ENCODE measurements at regions not wholly inside any gene's neighbourhood (a gene's known extent, or its start where the extent isn't known, plus 50 kb on each side); places are given as distances from the start of the nearest gene placed in this dataset.
A peak's percentile ranks its signal among the peaks of the same experiment; 100 is the strongest.

DNA sequence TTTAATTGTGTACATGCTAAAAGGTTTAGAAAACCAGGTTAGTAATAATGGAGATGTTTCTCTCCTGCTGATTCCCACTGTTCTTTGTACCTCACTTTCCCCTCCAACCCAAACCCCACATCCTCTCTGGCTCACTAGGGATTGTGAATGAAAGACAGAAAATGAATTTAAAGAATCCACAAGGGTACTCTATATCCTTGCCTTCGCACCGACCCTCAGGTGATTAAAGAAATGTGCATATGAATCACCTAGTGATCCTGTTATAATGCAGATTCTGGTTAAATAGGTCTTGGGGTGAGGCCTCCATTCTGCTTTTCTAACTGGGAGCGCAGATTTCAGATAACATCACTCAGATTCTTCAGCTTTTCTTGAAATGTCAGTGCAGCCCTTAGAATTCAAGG lies 84.3 kb upstream of the OTX2 start:
- WGBS (ENCODE audit: low lambda C conversion rate, missing lambda C conversion rate): 68% methylated on average over 3 of the region's 3 CpGs
- Histone ChIP-seq H3K9me2 (replicated peaks; ENCODE audit: insufficient read depth) (no peaks in the 10 kb centered on the region), H2AFZ (no peak overlapping the region), H3K4me1 (ENCODE audit: insufficient read depth) (no peaks in the 10 kb centered on the region), H4K20me1 (ENCODE audit: insufficient read depth, poor library complexity, severe bottlenecking) (no peaks in the 10 kb centered on the region), H3K9me3 (ENCODE audit: low read depth) (no peaks in the 10 kb centered on the region), H3K36me3 (replicated peaks; ENCODE audit: insufficient read depth, low read depth) (no peaks in the 10 kb centered on the region), H3K4me2 (no peak overlapping the region), H3K4me3 (no peak overlapping the region), H3K27me3 (peaks cover 22% of the 10 kb centered on the region), H3K27ac (no peak overlapping the region), H3K79me2 (no peaks in the 10 kb centered on the region)
- TF ChIP-seq, protein P1, sequence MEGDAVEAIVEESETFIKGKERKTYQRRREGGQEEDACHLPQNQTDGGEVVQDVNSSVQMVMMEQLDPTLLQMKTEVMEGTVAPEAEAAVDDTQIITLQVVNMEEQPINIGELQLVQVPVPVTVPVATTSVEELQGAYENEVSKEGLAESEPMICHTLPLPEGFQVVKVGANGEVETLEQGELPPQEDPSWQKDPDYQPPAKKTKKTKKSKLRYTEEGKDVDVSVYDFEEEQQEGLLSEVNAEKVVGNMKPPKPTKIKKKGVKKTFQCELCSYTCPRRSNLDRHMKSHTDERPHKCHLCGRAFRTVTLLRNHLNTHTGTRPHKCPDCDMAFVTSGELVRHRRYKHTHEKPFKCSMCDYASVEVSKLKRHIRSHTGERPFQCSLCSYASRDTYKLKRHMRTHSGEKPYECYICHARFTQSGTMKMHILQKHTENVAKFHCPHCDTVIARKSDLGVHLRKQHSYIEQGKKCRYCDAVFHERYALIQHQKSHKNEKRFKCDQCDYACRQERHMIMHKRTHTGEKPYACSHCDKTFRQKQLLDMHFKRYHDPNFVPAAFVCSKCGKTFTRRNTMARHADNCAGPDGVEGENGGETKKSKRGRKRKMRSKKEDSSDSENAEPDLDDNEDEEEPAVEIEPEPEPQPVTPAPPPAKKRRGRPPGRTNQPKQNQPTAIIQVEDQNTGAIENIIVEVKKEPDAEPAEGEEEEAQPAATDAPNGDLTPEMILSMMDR (IDR thresholded peaks at IDR 0.05; ENCODE audit: poor library complexity): no peak
- TF ChIP-seq EZH2phosphoT487 (IDR thresholded peaks at IDR 0.05; ENCODE audit: low read depth, severe bottlenecking, unreplicated experiment) (no peak), EZH2 (IDR thresholded peaks at IDR 0.05; ENCODE audit: borderline replicate concordance) (no peak)
- DNase-seq (ENCODE audit: low spot score): no peak

DNA sequence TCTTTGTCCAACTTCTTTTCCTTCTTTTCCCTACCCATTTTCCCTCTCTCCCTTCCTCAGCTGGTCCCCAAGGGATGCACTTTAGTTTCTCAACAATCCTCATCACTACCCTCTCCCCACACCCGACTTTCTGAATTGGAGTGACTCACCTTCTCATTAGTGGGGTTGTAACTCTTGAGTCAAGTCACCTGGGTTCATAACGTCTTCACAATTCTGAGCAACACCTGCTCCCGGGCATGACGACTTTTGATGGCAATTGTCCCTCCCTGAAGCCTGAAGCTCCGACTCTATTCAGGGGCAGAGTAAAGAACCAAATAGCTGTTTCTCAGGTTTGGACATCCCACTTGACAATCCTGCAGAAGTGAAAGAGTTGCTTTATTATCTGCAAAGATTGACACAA lies 82.7 kb upstream of the OTX2 start:
- WGBS (ENCODE audit: low lambda C conversion rate, missing lambda C conversion rate): 53% methylated on average over 5 of the region's 5 CpGs
- DNase-seq (ENCODE audit: low spot score): no peak
- Histone ChIP-seq H3K36me3 (replicated peaks; ENCODE audit: insufficient read depth, low read depth) (no peaks in the 10 kb centered on the region), H4K20me1 (ENCODE audit: insufficient read depth, poor library complexity, severe bottlenecking) (no peaks in the 10 kb centered on the region), H3K27ac (no peak overlapping the region), H3K4me3 (no peak overlapping the region), H3K9me3 (ENCODE audit: low read depth) (no peaks in the 10 kb centered on the region), H2AFZ (no peak overlapping the region), H3K27me3 (peaks cover 22% of the 10 kb centered on the region), H3K9me2 (replicated peaks; ENCODE audit: insufficient read depth) (no peaks in the 10 kb centered on the region), H3K4me2 (no peak overlapping the region), H3K79me2 (no peaks in the 10 kb centered on the region), H3K4me1 (ENCODE audit: insufficient read depth) (no peaks in the 10 kb centered on the region)
- TF ChIP-seq, protein P1 (IDR thresholded peaks at IDR 0.05; ENCODE audit: poor library complexity): no peak
- TF ChIP-seq EZH2phosphoT487 (IDR thresholded peaks at IDR 0.05; ENCODE audit: low read depth, severe bottlenecking, unreplicated experiment): no peak
- TF ChIP-seq EZH2 (IDR thresholded peaks at IDR 0.05; ENCODE audit: borderline replicate concordance): no peak

DNA sequence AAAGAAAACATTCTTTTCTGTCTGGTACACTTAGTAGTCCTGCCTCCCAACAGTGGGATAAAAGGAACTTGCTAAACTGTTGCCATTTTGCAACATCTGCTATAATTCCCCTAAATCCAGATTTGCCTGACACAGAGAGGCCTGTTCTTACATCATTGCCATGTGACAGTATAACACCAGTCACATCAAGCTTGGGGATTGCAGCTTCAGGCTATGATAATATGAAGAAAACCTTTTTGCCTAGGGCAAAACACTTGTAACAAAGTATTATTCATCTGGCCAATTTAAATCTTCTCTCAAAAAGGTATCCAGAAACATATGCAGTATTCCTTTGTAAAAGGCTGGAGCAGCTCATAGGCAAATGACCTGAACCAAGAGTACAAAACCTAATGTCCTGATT lies 80.9 kb upstream of the OTX2 start:
- Histone ChIP-seq H3K4me1 (ENCODE audit: insufficient read depth) (no peaks in the 10 kb centered on the region), H3K27ac (no peak overlapping the region), H2AFZ (no peak overlapping the region), H3K4me3 (no peak overlapping the region), H3K4me2 (no peak overlapping the region), H4K20me1 (ENCODE audit: insufficient read depth, poor library complexity, severe bottlenecking) (no peaks in the 10 kb centered on the region), H3K36me3 (replicated peaks; ENCODE audit: insufficient read depth, low read depth) (no peaks in the 10 kb centered on the region), H3K79me2 (no peaks in the 10 kb centered on the region), H3K27me3 (peaks cover 22% of the 10 kb centered on the region), H3K9me2 (replicated peaks; ENCODE audit: insufficient read depth) (no peaks in the 10 kb centered on the region), H3K9me3 (ENCODE audit: low read depth) (no peaks in the 10 kb centered on the region)
- no peak for TF ChIP-seq EZH2 (IDR thresholded peaks at IDR 0.05; ENCODE audit: borderline replicate concordance)
- TF ChIP-seq, protein P1 (IDR thresholded peaks at IDR 0.05; ENCODE audit: poor library complexity): no peak
- TF ChIP-seq EZH2phosphoT487 (IDR thresholded peaks at IDR 0.05; ENCODE audit: low read depth, severe bottlenecking, unreplicated experiment): no peak
- DNase-seq (ENCODE audit: low spot score): peak; percentile 7

DNA sequence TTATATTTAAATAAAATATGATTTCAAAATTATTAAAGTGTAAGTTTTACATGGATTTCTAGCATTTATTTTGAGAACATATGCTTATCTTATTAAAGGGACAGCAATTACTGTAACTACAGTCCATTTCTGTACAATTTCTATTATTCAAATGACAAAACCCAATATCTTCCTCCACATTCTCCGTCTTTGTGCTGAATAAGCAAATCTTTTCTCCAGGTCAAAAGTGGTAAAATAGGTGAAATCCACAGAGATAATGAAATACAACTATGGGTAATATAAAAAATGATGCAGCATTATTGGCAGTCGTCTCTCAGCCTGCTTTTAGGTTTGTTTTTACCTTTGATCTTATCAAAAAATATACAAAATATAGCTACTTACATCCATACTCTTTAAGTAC lies 79.4 kb upstream of the OTX2 start:
- H3K4me2 ChIP-seq: no peak overlapping the region
- 84% methylated on average over 2 of the region's 2 CpGs for WGBS (ENCODE audit: low lambda C conversion rate, missing lambda C conversion rate)
- peaks cover 22% of the 10 kb centered on the region for H3K27me3 ChIP-seq
- H2AFZ ChIP-seq: no peak overlapping the region
- no peaks in the 10 kb centered on the region for H3K79me2 ChIP-seq
- H3K9me2 ChIP-seq (replicated peaks; ENCODE audit: insufficient read depth): no peaks in the 10 kb centered on the region
- H3K4me3 ChIP-seq: no peak overlapping the region
- no peaks in the 10 kb centered on the region for H3K9me3 ChIP-seq (ENCODE audit: low read depth)
- no peaks in the 10 kb centered on the region for H3K36me3 ChIP-seq (replicated peaks; ENCODE audit: insufficient read depth, low read depth)
- H4K20me1 ChIP-seq (ENCODE audit: insufficient read depth, poor library complexity, severe bottlenecking): no peaks in the 10 kb centered on the region
- no peak overlapping the region for H3K27ac ChIP-seq
- no peaks in the 10 kb centered on the region for H3K4me1 ChIP-seq (ENCODE audit: insufficient read depth)
- TF ChIP-seq EZH2 (IDR thresholded peaks at IDR 0.05; ENCODE audit: borderline replicate concordance) (no peak), EZH2phosphoT487 (IDR thresholded peaks at IDR 0.05; ENCODE audit: low read depth, severe bottlenecking, unreplicated experiment) (no peak)
- TF ChIP-seq, protein P1 (IDR thresholded peaks at IDR 0.05; ENCODE audit: poor library complexity): no peak
- no peak for DNase-seq (ENCODE audit: low spot score)

Measured in hepatocyte (in vitro differentiated cells).